ENCODE measurements at regions not wholly inside any gene's neighbourhood (a gene's known extent, or its start where the extent isn't known, plus 50 kb on each side); places are given as distances from the start of the nearest gene placed in this dataset.

- no peak for TF ChIP-seq CTCF (IDR thresholded peaks at IDR 0.05; ENCODE audit: low read depth, low read length, missing input control)
- TF ChIP-seq MAX (IDR thresholded peaks at IDR 0.05), result no peak
- no peak for TF ChIP-seq JUND (IDR thresholded peaks at IDR 0.05)
- TF ChIP-seq YY1 (IDR thresholded peaks at IDR 0.05), result no peak
- TF ChIP-seq RAD21 (IDR thresholded peaks at IDR 0.05), result no peak
- no peak for TF ChIP-seq TAF1 (conservative IDR thresholded peaks at IDR 0.05)
These were observed 121.2 kb upstream of the BTN3A2 start for GRCh38 chr6:26243752-26244151.

Measured in liver (tissue), 3 donors.